ENCODE measurements at regions not wholly inside any gene's neighbourhood (a gene's known extent, or its start where the extent isn't known, plus 50 kb on each side); places are given as distances from the start of the nearest gene placed in this dataset.
"Not testable (repeated sequence)": the region's sequence is repeated elsewhere in the genome, so short reads cannot be mapped to it uniquely, and the experiment has no call there.

- no peaks in the 10 kb centered on the region for H3K9me3 ChIP-seq (ENCODE audit: low read depth)
- H3K4me1 ChIP-seq (ENCODE audit: low read depth): no peaks in the 10 kb centered on the region
- no peaks in the 10 kb centered on the region for H3K36me3 ChIP-seq
- DNase-seq (ENCODE audit: low read depth in 1 of 2, low spot score in 1 of 2): peak in 1 of 2 donors; percentile 88
- peaks cover 3% of the 10 kb centered on the region for H3K27me3 ChIP-seq
- TF ChIP-seq, protein P1, sequence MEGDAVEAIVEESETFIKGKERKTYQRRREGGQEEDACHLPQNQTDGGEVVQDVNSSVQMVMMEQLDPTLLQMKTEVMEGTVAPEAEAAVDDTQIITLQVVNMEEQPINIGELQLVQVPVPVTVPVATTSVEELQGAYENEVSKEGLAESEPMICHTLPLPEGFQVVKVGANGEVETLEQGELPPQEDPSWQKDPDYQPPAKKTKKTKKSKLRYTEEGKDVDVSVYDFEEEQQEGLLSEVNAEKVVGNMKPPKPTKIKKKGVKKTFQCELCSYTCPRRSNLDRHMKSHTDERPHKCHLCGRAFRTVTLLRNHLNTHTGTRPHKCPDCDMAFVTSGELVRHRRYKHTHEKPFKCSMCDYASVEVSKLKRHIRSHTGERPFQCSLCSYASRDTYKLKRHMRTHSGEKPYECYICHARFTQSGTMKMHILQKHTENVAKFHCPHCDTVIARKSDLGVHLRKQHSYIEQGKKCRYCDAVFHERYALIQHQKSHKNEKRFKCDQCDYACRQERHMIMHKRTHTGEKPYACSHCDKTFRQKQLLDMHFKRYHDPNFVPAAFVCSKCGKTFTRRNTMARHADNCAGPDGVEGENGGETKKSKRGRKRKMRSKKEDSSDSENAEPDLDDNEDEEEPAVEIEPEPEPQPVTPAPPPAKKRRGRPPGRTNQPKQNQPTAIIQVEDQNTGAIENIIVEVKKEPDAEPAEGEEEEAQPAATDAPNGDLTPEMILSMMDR (IDR thresholded peaks at IDR 0.05; ENCODE audit: low read depth, low read length): no peak
- H3K27ac ChIP-seq: no peak overlapping the region
- H3K4me3 ChIP-seq: no peak overlapping the region
Measured at GRCh38 chr7:45435846-45436245, 138.3 kb upstream of the ADCY1 start.

DNA sequence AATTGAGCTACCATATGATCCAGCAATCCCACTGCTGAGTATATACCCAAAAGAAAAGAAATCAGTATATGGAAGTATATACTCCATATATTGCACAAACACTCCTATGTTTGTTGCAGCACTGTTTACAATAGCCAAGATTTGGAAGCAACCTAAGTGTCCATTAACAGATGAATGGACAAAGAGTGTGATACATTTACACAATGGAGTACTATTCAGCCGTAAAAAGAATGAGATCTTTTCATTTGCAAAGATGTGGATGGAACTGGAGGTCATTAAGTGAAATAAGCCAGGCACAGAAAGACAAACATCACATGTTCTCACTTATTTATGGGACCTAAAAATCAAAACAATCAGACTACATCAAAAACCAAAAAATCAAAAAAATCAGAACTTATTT is 133.4 kb upstream of the ADCY1 start:
- not testable (repeated sequence) for DNase-seq (ENCODE audit: low read depth in 1 of 2, low spot score in 1 of 2); H3K27me3 ChIP-seq; H3K4me3 ChIP-seq; H3K9me3 ChIP-seq (ENCODE audit: low read depth); H3K27ac ChIP-seq; H3K36me3 ChIP-seq; H3K4me1 ChIP-seq (ENCODE audit: low read depth)

GRCh38 chr7:45443263-45443662 is 130.9 kb upstream of the ADCY1 start:
- DNase-seq (ENCODE audit: low read depth in 1 of 2, low spot score in 1 of 2): no peak
- Histone ChIP-seq H3K9me3 (ENCODE audit: low read depth) (no peaks in the 10 kb centered on the region), H3K4me1 (ENCODE audit: low read depth) (no peaks in the 10 kb centered on the region), H3K27ac (no peak overlapping the region), H3K4me3 (no peak overlapping the region), H3K36me3 (no peaks in the 10 kb centered on the region), H3K27me3 (no peaks in the 10 kb centered on the region)
- TF ChIP-seq, protein P1 (IDR thresholded peaks at IDR 0.05; ENCODE audit: low read depth, low read length): no peak

DNA sequence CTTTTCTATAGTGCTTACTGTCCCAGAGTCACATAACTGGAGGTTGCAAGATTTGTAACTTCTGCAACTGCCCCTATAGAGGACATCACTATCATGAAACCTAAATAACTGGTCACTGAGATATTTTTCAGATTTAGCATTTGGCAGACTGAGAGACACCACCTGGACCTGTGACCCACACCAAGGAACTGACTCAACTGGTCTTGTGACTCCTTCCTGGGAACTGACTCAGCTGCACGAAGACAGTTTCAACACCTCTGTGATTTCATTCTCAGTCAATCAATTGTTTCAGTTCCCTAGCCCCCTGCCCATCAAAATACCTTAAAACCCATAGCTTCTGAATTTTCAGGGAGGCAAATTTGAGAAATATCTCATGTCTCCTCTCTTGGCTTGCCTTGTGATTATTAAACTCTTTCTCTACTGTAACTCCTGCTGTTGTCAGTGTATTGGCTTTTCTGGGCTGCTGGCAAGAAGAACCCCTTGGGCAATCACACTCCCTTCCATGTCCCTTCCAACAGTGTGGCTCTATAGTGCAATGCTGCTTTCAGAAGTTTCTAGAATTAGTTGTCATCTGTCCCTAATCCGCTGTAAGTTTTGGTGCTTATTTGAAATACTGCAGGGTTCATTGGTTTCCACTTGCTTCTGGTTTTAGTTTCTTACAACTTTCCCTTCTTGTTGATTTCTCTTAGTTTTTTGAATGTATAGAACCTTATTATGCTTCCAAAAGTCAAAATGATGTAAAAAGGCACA is 127.8 kb upstream of the ADCY1 start:
- no peaks in the 10 kb centered on the region for H3K4me1 ChIP-seq (ENCODE audit: low read depth)
- H3K27ac ChIP-seq: no peak overlapping the region
- H3K36me3 ChIP-seq: no peaks in the 10 kb centered on the region
- no peak for DNase-seq (ENCODE audit: low read depth in 1 of 2, low spot score in 1 of 2)
- no peaks in the 10 kb centered on the region for H3K27me3 ChIP-seq
- H3K9me3 ChIP-seq (ENCODE audit: low read depth): no peaks in the 10 kb centered on the region
- TF ChIP-seq, protein P1 (IDR thresholded peaks at IDR 0.05; ENCODE audit: low read depth, low read length): no peak
- no peak overlapping the region for H3K4me3 ChIP-seq

- Histone ChIP-seq H3K36me3 (no peaks in the 10 kb centered on the region), H3K4me3 (no peak overlapping the region), H3K9me3 (ENCODE audit: low read depth) (no peaks in the 10 kb centered on the region), H3K27me3 (no peaks in the 10 kb centered on the region), H3K4me1 (ENCODE audit: low read depth) (no peaks in the 10 kb centered on the region), H3K27ac (no peak overlapping the region)
- TF ChIP-seq, protein P1 (IDR thresholded peaks at IDR 0.05; ENCODE audit: low read depth, low read length): no peak
- DNase-seq (ENCODE audit: low read depth in 1 of 2, low spot score in 1 of 2): no peak
Measured at GRCh38 chr7:45447296-45447695, 126.9 kb upstream of the ADCY1 start.

DNA sequence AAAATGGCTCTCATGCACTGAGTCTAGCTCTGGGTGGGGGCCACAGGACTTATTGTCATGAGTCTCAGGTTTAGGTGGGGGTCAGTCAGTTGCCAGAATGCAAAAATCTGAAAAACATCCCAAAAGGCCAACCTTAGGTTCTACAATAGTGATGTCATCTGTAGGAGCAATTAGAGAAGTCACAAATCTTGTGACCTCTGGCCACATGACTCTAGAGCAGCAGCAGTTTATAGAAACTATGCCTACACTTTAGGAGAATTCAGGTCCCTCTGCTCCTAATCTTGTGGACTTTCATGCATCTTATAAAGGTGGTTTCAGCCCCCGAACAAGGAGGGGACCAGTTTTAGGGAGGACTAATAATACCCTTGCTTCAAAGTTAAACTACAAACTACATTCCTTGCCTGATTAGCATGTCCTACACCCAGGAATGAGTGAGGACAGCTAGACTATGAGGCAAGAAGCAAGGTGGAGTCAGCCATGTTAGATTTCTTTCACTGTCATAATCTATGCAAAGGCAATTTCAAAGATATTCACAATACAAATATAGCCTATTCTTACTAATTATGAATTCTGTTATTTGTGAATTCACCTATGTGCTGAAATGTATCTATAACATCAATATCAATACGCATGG is 123.5 kb upstream of the ADCY1 start:
- TF ChIP-seq, protein P1 (IDR thresholded peaks at IDR 0.05; ENCODE audit: low read depth, low read length): no peak
- Histone ChIP-seq H3K27ac (no peak overlapping the region), H3K27me3 (no peaks in the 10 kb centered on the region), H3K4me3 (no peak overlapping the region), H3K4me1 (ENCODE audit: low read depth) (no peaks in the 10 kb centered on the region), H3K9me3 (ENCODE audit: low read depth) (no peaks in the 10 kb centered on the region), H3K36me3 (no peaks in the 10 kb centered on the region)
- DNase-seq (ENCODE audit: low read depth in 1 of 2, low spot score in 1 of 2): no peak
